BE2C (cell line): ENCODE measurements at regions not wholly inside any gene's neighbourhood (a gene's known extent, or its start where the extent isn't known, plus 50 kb on each side); places are given as distances from the start of the nearest gene placed in this dataset.

Source experiments
- DNase-seq: peaks from one replicate; pipeline ENCODE4 v3.0.0-alpha.2; 2020
- H3K27me3 ChIP-seq: fragments of 250-450 bp; sonication (Bioruptor Pico); 2 replicates; pipeline ENCODE4 v1.5.1; 2020; ENCODE audit warnings: mild to moderate bottlenecking
- H3K36me3 ChIP-seq: fragments of 250-450 bp; sonication (Bioruptor Pico); 2 replicates; pipeline ENCODE4 v1.5.1; 2020; ENCODE audit warnings: mild to moderate bottlenecking
- H3K4me1 ChIP-seq: fragments of 250-450 bp; sonication (Bioruptor Pico); 2 replicates; pipeline ENCODE4 v1.5.1; 2020
- H3K4me3 ChIP-seq: 2 replicates; pipeline ENCODE4 v1.5.1; 2011; ENCODE audit warnings: low read depth, low read length
- H3K9me3 ChIP-seq: fragments of 250-450 bp; sonication (Bioruptor Pico); 2 replicates; pipeline ENCODE4 v1.5.1; 2020
- TF ChIP-seq, protein P1 (sequence below): IDR thresholded peaks from 2 replicates; pipeline ENCODE4 v1.5.1; 2012; ENCODE audit warnings: mild to moderate bottlenecking, low read depth, low read length

DNA sequence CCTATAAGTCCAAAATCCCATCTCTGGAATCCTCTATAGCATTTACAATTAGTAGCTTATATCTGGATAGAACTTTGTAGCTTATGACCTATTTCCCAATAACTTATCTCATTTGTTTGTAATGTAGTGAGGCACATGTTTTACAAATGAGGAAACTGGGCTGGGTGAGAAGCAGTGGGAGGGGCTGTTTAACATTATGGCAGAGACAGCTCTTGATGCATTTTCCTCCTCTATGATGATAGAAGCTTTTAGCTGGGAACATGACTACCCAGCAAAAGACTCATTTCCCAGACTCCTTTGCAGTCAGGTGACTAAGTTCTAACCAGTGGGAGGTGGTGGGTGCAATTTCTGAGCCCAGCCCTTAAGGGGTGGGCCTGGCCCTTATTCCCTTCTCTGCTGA is 179.7 kb downstream of the TTC8 start:
- Histone ChIP-seq H3K27me3 (no peaks in the 10 kb centered on the region), H3K36me3 (no peaks in the 10 kb centered on the region), H3K4me3 (no peak overlapping the region), H3K9me3 (no peaks in the 10 kb centered on the region; the same call in none of the 2 replicates), H3K4me1 (peaks cover 10% of the 10 kb centered on the region)
- TF ChIP-seq, protein P1, sequence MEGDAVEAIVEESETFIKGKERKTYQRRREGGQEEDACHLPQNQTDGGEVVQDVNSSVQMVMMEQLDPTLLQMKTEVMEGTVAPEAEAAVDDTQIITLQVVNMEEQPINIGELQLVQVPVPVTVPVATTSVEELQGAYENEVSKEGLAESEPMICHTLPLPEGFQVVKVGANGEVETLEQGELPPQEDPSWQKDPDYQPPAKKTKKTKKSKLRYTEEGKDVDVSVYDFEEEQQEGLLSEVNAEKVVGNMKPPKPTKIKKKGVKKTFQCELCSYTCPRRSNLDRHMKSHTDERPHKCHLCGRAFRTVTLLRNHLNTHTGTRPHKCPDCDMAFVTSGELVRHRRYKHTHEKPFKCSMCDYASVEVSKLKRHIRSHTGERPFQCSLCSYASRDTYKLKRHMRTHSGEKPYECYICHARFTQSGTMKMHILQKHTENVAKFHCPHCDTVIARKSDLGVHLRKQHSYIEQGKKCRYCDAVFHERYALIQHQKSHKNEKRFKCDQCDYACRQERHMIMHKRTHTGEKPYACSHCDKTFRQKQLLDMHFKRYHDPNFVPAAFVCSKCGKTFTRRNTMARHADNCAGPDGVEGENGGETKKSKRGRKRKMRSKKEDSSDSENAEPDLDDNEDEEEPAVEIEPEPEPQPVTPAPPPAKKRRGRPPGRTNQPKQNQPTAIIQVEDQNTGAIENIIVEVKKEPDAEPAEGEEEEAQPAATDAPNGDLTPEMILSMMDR = no peak
- no peak for DNase-seq

GRCh38 chr14:89007906-89008305 is 183.5 kb downstream of the TTC8 start:
- peaks cover 10% of the 10 kb centered on the region for H3K4me1 ChIP-seq
- no peak for DNase-seq
- no peaks in the 10 kb centered on the region; the same call in 1 of the 2 replicates for H3K9me3 ChIP-seq
- no peak overlapping the region for H3K4me3 ChIP-seq
- no peaks in the 10 kb centered on the region for H3K36me3 ChIP-seq
- TF ChIP-seq, protein P1 = no peak
- H3K27me3 ChIP-seq = no peaks in the 10 kb centered on the region

DNA sequence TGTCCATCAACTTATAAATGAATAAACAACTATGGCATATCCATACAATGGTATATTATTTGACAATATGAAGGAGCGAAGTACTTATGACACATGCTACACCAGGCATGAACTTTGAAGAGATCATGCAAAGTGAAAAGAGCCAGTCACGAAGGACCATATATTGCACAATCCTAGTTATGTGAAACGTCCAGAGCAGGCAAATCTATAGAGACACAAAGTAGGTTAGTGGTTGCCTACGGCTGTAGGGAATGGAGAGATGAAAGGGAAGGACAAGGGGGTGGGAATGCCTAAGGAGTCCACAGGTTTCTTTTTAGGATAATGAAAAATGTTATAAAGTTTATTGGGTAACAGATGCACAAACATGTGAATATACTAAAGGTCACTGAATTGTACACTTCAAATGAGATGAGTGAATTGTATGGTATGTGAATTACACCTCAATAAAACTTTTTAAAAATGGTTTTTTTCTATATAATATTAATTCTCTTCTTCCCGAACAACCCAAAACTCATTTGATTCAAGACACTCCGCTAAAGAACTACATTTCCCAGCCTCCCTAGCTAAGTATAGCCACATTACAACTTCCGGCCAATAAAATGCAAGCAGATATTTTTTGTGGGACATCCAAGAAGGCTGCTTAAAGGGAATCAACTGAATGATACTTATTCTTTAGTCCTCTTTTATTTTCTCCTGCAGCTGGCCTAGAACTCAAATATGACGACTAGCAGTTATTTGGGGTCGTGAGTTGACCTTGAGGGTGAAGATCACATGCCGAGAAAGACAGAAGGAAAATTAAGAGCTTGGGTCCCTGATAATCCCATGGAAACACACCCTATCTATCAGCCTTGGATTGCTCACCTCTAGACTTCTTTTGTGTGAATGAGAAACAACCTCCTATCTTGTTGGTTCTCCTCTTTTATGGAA is 187.2 kb downstream of the TTC8 start:
- Histone ChIP-seq H3K9me3 (no peaks in the 10 kb centered on the region; the same call in none of the 2 replicates), H3K4me3 (no peak overlapping the region), H3K4me1 (peaks cover 10% of the 10 kb centered on the region), H3K27me3 (no peaks in the 10 kb centered on the region), H3K36me3 (no peaks in the 10 kb centered on the region)
- DNase-seq = no peak
- TF ChIP-seq, protein P1 = no peak

DNA sequence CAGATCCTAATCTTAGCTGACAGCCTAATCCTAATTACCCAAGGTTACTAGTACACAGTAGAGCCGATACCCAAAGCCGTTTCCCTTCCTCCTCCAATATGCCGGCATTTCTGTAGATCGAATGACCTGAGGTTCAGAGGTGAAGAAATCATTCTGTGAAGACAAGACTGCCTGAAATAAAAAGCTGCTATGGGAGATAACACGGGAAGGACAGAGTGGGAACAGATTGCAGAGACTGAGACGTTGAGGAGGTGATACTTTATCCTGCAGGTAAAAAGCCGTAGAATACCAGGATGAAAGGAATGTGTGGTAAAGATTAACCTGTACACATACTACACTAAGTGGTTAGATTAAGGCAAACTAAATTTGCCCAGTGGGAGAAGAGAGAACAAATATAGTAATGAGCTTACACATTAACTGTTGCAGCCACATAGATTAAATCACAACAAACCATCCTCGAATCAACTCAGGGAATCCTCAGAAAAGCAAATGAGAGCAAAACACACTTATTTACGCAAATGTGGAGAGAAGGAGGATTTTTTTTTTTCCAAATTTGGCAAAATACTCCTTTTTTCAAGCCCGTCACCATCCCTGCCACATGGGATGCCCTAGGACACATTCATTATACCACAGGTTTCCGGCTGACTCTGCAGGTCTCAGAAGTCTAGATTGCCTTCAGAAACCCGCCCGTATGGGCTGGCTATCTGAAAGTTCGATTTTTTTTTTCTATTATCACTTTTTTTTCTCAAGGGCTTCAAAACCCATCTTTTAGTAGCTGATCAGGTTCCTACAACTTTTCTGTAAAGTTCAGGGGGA is 188.0 kb downstream of the TTC8 start:
- Histone ChIP-seq H3K27me3 (no peaks in the 10 kb centered on the region), H3K36me3 (no peaks in the 10 kb centered on the region), H3K4me1 (peaks cover 10% of the 10 kb centered on the region), H3K9me3 (no peaks in the 10 kb centered on the region; the same call in 1 of the 2 replicates), H3K4me3 (no peak overlapping the region)
- TF ChIP-seq, protein P1 = no peak
- DNase-seq = no peak

DNA sequence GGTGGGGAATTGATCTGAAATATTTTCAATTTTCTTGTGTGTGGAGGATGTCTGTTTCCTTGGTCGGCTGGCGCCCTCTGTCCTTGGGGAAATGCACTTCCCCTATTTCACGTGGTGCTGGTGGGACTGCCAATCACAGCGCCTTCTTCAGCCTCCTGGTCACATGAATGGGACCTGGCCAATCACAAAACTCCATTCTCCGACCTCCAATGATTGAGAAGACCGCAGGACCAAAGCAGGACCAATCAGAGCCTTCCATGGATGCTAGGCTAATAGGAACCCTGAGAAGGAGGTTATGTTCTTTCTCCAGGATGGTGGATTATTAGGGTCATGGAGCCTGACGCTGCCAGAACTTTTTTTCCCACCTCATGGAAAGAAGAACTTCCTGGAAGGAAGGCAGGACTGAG is 188.7 kb downstream of the TTC8 start:
- H3K4me1 ChIP-seq = peaks cover 10% of the 10 kb centered on the region
- no peaks in the 10 kb centered on the region; the same call in 1 of the 2 replicates for H3K9me3 ChIP-seq
- no peaks in the 10 kb centered on the region for H3K36me3 ChIP-seq
- TF ChIP-seq, protein P1 = peak; percentile 61
- DNase-seq = peak; percentile 75
- H3K27me3 ChIP-seq = no peaks in the 10 kb centered on the region
- no peak overlapping the region for H3K4me3 ChIP-seq
